ENCODE measurements at regions not wholly inside any gene's neighbourhood (a gene's known extent, or its start where the extent isn't known, plus 50 kb on each side); places are given as distances from the start of the nearest gene placed in this dataset.

DNA sequence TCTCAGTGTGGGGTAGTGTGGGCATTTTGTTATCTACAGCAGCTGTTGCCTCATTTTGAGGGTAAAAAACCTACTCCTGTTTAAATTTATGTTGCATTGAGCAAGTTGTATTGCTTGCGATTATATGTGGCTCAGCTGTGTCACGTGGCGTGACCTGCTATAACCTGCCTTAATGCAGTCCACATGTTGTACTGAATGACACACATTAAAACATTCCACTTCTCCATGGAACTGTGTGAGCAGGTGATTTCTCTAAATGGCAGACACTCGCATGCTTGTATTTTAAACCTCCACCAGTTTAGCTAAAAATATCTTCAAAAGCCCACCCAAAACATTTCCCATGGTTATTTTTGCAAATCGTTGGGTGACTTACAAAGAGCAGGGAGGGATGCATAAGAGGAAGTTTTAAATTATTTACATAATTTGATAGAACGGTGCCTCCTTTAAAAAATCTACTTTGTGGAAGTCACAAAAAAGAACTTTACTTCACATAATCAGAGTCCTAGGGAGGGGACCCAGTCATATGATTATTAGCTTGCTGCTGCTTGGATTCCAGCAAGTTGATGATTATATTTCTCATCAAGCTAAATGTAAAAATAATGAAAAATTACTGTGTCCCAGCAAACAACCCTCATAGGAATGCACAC lies 163.3 kb upstream of the ZEB2 start:
- DNase-seq (ENCODE audit: low read depth), result no peak

DNA sequence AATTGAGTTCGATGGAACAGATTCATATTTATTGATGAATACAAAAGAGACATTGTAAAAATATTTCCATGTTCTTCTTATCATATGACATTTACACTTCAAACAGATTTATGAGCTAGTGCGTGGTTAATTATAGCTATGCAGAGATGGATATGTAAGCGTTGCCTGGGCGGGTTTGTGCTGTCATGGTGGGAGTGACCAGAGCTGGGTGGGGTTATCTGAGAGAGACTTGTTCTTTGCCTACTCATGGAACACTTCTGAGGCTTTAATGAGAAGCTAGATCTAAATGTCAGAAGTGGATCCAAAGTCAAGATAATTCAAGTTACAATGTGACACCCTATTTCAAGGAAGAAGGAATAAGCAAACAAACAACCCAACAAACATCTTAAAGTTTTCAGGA lies 162.3 kb upstream of the ZEB2 start:
- no peak for DNase-seq (ENCODE audit: low read depth)

DNA sequence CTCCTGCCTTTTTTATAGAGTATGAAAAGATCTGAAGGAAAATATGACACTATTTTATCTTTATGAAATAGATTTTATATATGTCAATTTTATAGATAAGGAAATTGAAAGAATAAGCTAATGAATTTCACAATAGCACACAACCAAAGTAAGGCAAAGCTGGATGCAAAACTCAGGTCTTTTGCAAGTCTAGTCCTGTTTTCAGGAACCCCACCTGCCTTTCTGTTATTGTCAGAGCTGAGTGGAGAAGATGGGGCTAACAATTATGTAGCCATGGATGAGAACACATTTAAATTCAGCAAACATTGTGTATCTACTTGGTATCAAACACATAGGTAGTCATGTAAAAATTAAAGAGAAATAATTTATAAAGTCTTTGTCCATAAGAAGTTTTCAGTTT lies 161.5 kb upstream of the ZEB2 start:
- no peak for DNase-seq (ENCODE audit: low read depth)

DNA sequence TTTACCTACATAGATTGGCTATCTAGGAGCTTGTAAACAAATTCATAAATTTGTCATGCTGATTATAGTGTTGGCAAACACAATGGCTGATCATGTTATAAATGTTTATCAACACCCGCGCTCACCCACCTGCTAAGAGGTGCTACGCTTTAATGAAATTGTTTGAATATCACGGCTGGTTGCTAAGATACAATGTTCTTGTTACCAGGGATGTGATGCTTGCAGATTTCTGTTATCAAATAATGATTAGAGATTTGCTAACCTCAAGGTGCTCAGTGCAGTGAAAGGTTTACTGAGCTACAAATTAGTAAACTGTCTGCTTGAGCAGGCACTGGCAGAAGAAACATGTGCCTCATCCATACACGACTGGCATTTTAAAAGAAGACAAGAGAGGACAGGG lies 160.0 kb upstream of the ZEB2 start:
- DNase-seq (ENCODE audit: low read depth), result no peak

DNA sequence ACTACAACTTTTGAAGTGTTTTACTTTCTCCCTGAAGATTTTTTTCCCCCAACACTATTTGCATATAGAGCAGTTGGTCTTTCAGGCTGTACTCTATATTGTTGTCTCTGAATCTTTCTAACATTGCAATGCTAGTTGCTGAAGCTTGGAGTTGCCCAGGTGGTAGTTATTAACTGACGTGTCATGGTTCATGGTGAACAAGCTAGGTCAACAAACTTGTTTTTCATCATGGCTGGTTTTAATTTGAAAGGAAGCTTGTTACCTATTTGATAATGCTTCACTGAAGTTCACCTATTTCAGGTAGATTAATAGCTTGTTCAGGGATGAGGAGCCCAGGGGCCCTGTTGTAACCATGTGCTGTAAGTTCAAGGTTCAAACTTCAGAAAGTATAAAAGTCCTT lies 158.8 kb upstream of the ZEB2 start:
- DNase-seq (ENCODE audit: low read depth), result no peak

DNA sequence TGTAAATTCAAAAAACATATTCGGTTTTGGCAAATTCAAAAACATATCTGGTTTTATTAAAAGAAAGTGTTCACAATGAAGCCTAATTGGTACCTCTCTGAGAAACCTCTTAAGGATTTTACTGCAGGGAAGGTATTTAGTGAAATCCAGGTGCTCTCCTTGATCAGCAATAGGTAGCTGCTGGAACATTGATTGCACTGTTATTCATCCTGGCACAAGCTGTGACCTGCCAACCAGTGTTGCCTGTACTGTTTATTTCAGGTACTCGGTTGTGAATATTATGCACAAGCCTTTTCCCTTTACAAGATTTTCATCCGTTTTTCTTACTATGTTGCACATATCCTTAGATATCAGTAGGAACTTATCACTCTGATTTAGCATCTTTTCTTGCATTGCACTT lies 155.8 kb upstream of the ZEB2 start:
- DNase-seq (ENCODE audit: low read depth), result no peak

DNA sequence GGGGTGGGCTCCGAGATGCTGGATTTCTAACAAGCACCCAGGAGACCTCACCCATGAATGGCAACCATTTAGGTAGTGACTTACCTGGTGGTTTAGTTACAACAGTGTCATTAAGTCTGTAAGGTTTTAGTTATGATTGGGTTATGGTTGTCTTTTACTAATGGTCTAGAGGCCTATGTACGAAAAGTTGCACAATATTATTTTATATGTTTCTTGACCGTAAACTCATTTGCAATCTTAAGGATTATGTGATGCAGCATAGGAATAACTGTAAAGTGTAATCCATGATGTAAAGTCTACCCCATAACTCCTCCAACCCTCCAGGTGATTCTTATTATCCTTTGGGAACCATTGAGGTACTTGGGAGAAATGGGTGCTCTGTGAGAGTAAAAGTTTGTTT lies 155.4 kb upstream of the ZEB2 start:
- no peak for DNase-seq (ENCODE audit: low read depth)

DNA sequence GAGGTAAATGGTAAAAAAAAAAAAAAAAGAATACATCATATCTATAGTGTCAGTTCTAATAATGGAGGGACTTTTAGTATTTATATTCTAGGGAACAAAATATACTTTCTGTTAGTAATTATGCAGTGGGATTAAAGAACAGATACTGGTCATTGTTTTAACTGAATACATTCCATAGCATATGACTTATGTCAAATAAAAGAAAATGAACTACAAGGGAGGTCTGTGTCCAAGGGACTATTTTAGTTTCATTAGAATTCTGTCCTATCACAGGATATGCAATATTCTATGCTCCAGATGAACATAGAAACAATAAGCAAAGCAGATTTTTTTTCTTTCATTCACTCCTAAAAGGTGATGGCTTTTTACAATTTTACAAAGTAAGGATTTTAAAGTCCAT lies 154.2 kb upstream of the ZEB2 start:
- no peak for DNase-seq (ENCODE audit: low read depth)

DNA sequence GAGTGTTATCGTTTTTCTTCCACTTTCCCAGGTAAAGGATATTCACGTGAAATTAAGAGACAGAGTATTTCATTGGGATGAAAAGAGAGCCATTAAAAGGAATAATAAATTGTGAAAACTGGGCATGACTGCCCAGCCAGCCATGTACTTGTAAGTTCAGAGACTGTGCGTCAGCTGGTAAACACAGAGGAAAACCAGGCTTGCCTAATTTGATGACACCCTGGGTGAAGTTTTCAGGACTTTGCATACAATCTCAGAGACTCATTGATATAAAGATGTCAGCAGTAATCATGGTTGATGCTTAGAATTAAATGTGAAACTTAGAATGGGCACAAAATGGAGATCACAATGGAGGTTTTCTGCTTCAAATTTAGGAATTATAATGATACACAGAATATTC lies 153.5 kb upstream of the ZEB2 start:
- DNase-seq (ENCODE audit: low read depth), result no peak

DNA sequence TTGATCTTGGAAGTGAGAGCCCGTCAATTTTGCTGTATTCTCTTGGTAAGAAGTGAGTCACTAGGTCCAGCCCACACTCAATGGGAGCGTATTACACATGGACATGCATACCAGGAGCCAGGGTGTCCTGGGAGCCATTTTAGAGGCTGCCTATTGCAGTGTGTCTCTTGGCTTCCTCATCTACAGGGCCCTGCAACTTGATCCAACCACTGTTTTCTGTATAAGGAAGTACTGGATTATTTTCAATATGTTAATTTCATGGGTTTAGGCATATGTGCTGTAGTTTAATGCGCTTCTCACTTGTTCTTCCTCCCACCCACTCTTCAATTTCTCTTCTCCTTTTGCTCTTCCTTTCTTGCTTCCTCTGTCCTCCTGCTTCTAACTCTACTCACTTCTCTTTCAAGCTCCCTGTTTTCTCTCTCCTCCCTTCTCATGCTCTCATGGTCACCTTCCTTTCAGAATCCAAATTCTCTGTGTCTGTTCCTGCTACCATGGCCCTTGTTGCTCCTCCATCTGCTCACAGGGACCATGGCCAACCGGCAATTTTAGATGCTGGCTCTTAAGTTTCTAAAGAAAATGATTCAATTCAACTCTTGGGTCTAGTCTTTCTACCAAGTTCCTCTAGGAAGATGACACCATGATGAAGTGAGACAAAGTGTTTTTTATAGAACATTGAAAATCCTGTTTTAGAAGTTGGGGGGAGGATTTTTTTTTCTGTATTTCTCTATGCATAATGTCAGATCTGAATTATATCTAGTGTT lies 152.0 kb upstream of the ZEB2 start:
- DNase-seq (ENCODE audit: low read depth), result no peak

DNA sequence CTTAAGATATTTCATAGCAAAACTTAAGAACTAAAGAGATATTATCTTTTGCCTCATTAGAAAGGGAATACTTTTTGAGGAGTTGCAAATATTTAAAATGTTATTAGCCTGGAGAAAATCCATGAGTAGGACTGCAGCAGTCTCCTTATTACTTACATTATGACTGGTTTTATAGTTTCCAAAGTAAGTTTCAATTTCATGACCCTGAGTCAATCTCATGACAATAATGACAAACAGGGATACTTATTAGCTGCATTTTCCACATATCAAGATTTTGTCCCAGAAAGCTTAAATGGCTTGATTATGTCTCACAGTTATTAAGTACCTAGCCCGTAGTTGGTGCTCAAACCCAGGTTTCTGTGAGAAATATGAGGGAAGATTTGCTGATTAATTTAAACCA lies 150.8 kb upstream of the ZEB2 start:
- DNase-seq (ENCODE audit: low read depth), result no peak

DNA sequence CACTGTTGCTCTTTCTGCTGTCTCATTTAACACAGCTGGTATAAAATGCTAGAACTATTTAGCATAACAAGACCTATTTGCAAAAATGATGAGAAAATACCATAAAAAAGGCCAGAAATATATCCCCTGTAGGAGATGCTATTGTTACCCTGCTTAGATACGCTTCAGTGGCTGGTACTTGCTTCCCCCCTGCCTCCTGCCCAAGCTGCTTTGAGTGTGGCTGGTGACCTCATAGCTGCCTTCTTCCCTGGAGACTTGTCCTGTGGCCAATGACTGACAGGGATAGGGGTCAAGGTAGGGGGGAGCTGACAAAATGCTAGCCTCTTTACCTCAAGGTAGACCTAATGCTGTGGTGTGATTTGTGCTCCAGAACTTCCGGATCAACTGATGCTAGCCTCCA lies 150.2 kb upstream of the ZEB2 start:
- no peak for DNase-seq (ENCODE audit: low read depth)

DNA sequence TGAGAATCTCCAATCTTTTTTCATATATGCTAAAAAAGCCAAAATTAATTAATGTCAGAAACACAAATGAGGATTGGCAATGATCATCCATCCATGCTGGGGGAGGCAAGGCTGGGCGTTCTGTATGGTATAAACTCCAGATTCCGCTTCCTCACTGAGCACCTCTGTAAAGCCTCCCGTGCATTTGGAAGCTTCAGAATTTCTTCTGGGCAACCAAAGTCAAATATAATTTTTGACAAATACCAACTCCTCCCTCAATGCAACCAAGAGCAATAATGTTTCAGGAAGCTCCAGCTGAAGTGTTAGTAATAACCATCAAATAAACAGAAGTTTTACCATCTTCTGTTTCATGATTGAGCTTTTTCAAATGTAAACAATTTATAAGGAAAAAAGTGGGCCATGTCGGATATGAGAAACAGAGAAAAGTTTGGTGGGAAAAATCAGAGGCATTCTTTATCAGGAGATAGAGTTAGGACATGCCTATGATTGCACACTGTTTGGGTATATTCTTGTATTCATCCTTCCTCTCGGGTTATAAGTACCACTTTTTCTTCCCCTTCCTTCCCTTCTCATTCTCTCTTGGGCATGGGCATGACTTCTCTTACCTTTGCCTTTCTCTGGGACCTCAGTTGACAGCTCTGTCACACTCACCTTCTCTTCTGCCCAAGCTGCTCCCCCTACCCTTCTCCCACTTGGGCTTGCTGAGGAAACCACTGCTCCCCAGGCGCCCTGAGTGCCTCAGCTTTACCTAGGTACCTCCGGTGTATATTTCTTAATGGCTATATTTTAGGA lies 149.5 kb upstream of the ZEB2 start:
- no peak for DNase-seq (ENCODE audit: low read depth)

DNA sequence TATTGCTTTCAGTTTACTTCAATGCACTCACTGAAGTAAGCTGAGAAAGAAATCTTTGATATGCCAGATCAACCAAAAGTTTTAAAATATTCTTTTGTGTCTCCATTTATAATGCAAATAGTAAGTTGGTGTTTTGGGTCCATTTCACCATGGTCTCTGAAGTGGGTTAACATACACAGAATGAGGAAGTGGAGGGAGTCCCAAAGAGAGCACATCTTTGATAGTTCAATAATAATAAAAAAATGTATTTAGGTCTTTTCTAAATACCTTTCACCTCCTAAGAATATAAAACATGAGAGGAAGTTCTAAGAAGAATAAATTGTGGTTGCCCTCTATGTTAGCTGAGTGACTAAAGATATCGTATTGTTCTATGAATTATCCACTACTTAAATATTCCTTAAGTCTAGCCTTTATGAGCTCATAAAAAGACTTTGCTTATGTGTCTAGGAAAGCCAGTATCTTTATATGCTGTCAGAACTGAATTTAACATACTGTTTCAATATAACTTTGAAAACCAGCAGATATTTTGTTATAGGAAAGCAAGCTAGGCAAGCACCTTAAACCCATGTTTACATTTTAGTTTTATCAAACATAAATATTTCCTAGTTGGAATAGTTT lies 148.7 kb upstream of the ZEB2 start:
- no peak for DNase-seq (ENCODE audit: low read depth)

DNA sequence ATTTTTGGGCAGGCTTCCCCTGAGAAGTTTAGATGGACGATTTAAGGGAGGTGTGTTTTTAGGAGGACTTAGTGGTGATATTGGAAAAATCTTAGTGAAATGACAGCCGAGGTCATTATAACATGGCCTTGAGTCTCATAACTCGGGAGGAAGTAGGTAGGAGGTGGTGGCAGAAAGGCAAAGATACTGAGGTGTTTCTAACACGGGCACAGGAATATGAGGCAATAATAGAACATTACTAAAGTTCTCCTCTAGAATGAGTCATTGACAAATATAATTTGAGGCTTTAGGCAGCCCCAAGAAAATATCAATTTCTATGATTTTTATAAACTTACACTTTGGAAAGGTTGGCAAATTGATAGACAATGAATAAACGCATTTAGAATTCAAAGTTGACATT lies 146.1 kb upstream of the ZEB2 start:
- no peak for DNase-seq (ENCODE audit: low read depth)

DNA sequence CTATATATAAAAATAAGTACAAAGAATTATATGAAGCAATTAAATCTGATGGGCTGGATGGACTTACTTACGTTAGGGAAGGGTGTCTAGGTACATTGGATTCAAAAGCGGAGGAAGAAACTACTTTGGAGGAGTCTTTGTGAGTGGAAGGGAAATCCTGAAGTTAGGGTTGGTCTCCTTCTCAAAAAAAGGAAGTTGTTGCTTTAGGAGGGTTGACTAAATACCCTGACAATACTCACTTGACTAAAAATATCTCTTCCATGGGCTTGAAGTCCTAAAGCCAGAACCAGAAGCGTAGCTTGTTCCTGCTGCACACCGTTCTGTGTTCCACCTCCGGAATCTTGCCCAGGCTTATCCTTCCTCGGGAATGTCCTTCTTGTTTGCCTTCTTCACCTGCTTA lies 143.3 kb upstream of the ZEB2 start:
- no peak for DNase-seq (ENCODE audit: low read depth)

DNA sequence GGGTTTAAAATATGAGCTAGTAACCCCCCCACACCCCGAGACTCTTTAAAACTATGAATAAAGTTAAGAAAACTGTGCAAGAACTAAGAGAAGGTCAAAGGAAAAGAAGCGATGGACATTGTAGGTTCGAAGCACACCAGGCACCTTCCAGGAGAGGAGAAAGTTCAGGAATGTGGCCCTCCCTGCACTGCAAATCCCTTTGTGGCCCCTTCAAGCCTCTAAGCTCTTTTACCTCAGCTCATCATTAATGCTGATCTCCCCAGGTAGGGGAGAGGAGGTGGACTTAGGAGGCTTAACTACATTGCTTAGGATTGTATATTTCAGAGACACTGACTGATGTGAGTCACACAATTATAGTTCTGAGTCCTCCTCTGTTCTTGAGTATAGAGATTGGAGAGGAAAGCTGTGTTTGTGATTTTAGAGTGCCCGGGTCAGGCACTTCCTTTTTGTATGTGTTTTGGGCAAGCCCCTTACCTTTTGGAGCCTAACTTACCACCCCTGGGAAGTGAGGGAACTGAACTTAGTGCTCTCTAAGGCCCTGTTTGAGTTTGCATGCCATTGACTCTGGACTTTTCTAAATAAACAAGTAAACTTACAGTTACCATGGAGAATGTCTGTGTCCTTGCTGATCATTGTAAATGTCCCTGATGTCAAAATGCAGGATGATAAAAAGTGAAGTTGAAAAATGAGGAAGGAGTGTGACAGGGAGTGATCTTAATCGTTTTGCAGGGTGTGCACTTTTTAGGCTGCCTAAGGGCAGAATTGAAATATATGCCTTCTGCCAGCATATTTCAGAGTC lies 140.8 kb upstream of the ZEB2 start:
- no peak for DNase-seq (ENCODE audit: low read depth)

DNA sequence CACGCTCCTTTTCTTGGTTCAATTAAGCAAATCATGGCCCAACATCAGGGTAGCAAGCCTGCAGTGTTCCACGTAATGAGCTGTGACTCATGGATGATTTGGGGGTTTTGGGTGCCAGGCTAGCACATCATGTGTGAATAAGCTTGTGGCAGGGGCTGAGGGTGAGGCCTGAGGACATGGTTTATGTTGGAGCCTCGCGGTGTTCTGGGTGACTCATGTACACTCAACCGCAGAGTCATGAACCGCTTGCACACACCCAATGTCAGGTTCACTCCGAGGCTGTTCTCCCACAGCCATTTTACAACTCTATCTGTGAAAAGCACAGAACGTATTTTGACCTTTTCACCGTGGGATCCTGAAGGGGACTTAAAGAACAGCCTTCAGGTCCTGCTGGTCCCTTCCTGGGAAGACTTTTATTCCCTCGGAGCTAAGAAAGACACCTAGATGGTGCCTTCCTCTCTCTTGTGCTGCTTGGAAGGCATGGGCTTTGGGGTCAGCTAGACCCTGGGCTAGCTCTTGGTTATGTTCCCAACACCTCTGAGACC lies 139.9 kb upstream of the ZEB2 start:
- peak; percentile 13 for DNase-seq (ENCODE audit: low read depth)

DNA sequence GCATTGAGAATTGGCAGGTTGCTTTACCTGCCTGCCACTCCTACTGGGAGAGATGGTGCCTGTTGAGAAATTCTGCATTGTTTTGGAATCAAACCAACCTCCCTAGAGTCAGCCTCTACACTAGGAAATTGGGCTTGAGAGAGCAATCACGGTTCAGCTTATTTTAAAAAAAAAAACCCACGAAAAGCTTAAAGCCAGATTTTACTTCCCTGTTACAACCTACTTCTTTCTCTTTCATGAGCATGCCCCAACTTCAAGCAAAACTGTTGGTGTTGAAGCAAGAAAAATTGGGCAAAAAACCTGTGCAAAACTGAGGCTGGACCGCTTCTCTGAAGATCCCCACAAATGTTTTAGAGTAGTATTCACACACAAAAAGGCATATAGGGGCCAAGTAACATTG lies 134.6 kb upstream of the ZEB2 start:
- no peak for DNase-seq (ENCODE audit: low read depth)

DNA sequence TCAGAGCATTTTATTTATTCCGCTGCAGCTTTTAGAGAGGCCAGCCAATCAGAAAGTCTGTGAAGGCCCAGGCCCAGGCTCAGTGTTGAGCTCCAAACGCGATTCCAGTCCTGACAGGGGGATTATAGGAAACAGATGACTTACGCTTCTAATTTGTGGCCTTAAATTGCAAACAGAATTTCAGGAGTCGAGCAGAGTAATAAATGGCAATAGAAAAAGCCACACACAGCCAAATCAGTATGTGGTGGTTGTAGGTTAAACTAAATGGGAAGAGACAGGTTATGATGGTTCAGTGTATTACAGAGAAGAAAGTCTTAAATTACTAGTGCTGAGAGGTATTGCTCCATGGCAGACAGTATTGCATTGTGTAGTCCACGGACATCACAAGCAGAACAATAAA lies 131.0 kb upstream of the ZEB2 start:
- no peak for DNase-seq (ENCODE audit: low read depth)

DNA sequence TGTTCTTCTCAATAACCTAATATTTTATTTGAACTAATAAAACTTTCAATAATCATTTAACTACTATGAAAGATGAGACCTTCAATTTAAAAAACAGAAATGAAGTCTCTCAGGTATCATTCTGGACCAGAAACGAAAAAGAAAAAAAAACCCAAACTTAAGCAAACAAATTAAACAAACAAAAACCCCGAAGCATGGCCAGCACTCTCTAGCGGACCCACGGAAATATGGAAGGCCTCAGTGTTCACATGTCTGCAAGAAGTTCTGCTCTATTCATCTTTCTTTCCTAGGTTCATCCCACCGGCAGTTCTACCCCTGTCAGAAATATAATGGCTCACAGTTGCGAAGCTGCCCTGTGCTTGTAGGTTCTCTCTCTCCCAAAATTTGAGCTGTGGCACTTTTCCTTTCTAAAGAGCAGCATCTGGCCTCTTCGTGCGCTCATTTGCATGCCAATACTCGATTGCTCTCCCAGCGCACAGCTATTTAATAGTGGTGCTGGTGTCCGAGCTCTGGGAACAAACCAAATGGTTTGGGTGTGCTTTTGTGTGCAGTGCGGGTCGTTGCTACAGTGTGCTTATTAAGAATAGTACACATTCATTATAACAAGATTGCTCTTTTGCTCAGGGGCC lies 129.0 kb upstream of the ZEB2 start:
- DNase-seq (ENCODE audit: low read depth), result no peak
